ENCODE measurements at regions not wholly inside any gene's neighbourhood (a gene's known extent, or its start where the extent isn't known, plus 50 kb on each side); places are given as distances from the start of the nearest gene placed in this dataset.

DNA sequence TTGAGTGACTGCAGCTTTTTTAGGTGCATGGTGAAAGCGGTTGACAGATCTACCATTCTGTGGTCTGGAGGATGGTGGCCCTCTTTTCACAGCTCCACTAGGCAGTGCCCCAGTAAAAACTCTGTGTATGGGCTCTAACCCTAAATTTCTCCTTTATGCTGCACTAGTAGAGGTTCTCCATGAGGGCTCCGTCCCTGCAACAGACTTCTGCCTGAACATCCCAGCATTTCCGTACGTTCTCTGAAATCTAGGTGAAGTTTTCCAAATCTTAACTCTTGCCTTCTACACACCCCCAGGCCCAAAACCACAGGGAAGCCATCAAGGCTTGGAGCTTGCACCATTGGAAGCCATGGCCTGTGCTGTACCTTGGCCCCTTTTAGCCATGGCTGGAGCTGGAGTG lies 1898.1 kb upstream of the NUDT12 start:
- no peaks in the 10 kb centered on the region for H3K4me1 ChIP-seq
- 89 to 97% (median 95%) methylated on average over 4 of the region's 4 CpGs for WGBS, 5 donors
- DNase-seq = no peak
- TF ChIP-seq, protein P1, sequence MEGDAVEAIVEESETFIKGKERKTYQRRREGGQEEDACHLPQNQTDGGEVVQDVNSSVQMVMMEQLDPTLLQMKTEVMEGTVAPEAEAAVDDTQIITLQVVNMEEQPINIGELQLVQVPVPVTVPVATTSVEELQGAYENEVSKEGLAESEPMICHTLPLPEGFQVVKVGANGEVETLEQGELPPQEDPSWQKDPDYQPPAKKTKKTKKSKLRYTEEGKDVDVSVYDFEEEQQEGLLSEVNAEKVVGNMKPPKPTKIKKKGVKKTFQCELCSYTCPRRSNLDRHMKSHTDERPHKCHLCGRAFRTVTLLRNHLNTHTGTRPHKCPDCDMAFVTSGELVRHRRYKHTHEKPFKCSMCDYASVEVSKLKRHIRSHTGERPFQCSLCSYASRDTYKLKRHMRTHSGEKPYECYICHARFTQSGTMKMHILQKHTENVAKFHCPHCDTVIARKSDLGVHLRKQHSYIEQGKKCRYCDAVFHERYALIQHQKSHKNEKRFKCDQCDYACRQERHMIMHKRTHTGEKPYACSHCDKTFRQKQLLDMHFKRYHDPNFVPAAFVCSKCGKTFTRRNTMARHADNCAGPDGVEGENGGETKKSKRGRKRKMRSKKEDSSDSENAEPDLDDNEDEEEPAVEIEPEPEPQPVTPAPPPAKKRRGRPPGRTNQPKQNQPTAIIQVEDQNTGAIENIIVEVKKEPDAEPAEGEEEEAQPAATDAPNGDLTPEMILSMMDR (IDR thresholded peaks at IDR 0.05) = no peak
- TF ChIP-seq POLR2AphosphoS5 (IDR thresholded peaks at IDR 0.05) = no peak
- TF ChIP-seq EP300 (IDR thresholded peaks at IDR 0.05) = no peak
- no peak for TF ChIP-seq POLR2A (IDR thresholded peaks at IDR 0.05)
- no peak overlapping the region for H3K27ac ChIP-seq
- no peaks in the 10 kb centered on the region for H3K36me3 ChIP-seq
- intact Hi-C loops (cut with DNase I; ENCODE audit: low total_unique reads) = no loop called here
- H3K4me3 ChIP-seq = no peak overlapping the region
- no peaks in the 10 kb centered on the region for H3K27me3 ChIP-seq
- peaks cover 0 to 17% (median 15%) of the 10 kb centered on the region in 4 donors for H3K9me3 ChIP-seq

DNA sequence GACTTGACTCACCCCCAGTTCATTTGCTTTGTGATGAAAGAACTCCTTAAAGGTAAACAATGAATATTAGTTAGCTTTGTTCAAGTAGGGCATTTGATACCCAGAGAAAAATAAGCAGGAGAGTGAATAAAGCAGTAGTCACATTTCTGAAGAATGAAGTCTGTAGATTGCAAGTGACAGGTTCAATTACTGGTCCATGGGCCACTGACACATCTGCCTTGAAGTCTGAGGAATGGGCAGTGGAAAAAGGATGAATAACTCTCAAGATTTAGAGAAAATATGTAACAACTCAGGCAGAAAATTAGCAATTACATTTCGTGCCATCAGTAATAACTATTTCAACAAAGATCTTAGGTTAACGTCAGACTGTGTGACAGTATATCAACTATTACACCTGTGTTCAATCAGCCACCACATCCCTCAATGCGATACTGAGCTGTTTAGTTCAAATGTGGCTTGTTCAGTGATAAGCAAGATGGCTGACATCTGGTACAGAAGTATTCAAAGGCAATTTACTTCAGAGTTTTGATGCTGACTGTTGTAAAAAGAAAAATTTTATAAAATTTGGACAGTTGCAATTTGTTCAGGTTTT lies 1890.7 kb upstream of the NUDT12 start:
- Histone ChIP-seq H3K4me1 (no peaks in the 10 kb centered on the region), H3K27ac (no peak overlapping the region), H3K36me3 (no peaks in the 10 kb centered on the region), H3K9me3 (peaks cover 0 to 14% (median 11%) of the 10 kb centered on the region in 4 donors), H3K4me3 (no peak overlapping the region), H3K27me3 (no peaks in the 10 kb centered on the region)
- 67 to 72% (median 70%) methylated on average over 3 of the region's 3 CpGs for WGBS, 5 donors
- intact Hi-C loops (cut with DNase I; ENCODE audit: low total_unique reads) = no loop called here
- TF ChIP-seq EP300 (IDR thresholded peaks at IDR 0.05) (no peak), POLR2AphosphoS5 (IDR thresholded peaks at IDR 0.05) (no peak), POLR2A (IDR thresholded peaks at IDR 0.05) (no peak)
- TF ChIP-seq, protein P1 (IDR thresholded peaks at IDR 0.05) = no peak
- no peak for DNase-seq

DNA sequence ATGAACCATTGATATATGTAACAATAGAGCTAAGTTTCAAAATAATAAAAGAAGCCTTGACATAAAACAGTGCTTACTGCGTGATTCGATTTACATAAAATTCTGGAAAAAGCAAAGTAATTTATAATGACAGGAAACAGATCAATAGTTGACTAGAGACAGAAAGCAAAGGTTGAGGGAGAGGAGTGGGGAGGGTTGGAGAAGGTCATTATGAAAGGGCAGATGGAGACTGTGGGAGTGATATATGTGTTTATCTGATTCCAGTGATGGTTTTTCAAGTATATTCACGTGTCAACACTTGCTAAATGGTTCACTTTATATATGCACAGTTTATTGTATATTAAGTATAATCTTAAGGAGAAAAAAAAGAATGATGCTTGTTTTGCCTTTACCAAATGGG lies 1885.7 kb upstream of the NUDT12 start:
- Histone ChIP-seq H3K4me3 (no peak overlapping the region), H3K27me3 (no peaks in the 10 kb centered on the region), H3K36me3 (no peaks in the 10 kb centered on the region), H3K27ac (no peak overlapping the region), H3K4me1 (no peaks in the 10 kb centered on the region), H3K9me3 (peaks cover 0 to 14% (median 11%) of the 10 kb centered on the region in 4 donors)
- intact Hi-C loops (cut with DNase I; ENCODE audit: low total_unique reads) = no loop called here
- DNase-seq = no peak
- TF ChIP-seq, protein P1 (IDR thresholded peaks at IDR 0.05) = no peak
- TF ChIP-seq EP300 (IDR thresholded peaks at IDR 0.05) = no peak
- no peak for TF ChIP-seq POLR2AphosphoS5 (IDR thresholded peaks at IDR 0.05)
- WGBS, 5 donors = 62 to 74% (median 71%) methylated on average over 3 of the region's 3 CpGs

DNA sequence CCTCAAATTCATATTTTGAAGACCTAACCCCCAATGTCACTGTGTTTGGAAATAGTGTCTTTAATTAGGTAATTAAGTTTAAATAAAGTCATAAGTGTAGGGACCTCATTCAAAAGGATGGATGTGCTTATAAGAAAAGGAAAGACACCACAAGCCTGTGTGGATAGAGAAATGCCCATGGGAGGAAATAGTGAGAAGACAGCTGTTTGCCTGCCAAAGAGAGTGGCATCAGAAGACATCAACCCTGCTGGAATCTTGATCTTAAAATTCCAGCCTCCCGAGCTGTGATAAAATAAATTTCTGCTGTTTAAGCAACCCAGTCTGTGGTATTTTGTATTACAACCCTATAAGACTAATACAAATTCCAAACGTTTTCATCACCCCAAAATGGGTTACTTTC lies 1867.9 kb upstream of the NUDT12 start:
- no peak overlapping the region for H3K4me3 ChIP-seq
- intact Hi-C loops (cut with DNase I; ENCODE audit: low total_unique reads) = no loop called here
- no peaks in the 10 kb centered on the region for H3K27me3 ChIP-seq
- no peaks in the 10 kb centered on the region for H3K36me3 ChIP-seq
- 48 to 60% (median 57%) methylated on average over 2 of the region's 2 CpGs for WGBS, 5 donors
- no peaks in the 10 kb centered on the region for H3K4me1 ChIP-seq
- no peaks in the 10 kb centered on the region for H3K9me3 ChIP-seq
- TF ChIP-seq EP300 (IDR thresholded peaks at IDR 0.05) (no peak), POLR2AphosphoS5 (IDR thresholded peaks at IDR 0.05) (no peak), POLR2A (IDR thresholded peaks at IDR 0.05) (no peak)
- TF ChIP-seq, protein P1 (IDR thresholded peaks at IDR 0.05) = no peak
- H3K27ac ChIP-seq = no peak overlapping the region
- DNase-seq = no peak

Measured in stomach (tissue), 8 donors.